ENCODE measurements at regions not wholly inside any gene's neighbourhood (a gene's known extent, or its start where the extent isn't known, plus 50 kb on each side); places are given as distances from the start of the nearest gene placed in this dataset.

DNA sequence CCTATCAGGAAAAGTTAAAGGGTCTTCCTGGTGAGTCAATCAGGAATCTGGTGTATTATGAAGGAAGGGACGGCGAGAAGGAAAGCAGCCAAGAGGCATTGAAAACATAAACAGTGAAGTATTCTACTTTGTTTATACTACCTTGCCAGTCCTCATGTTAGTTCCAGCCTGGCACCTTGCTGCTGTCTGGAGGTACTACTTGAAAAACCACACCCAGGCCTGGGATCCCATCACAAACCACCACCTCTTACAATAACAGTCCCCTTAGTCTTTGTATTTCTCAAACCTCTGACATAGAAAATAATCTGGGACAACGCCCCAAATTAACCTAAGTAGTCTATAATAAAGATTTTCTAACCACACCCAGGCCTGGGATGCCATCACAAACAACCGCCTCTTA is 676.7 kb upstream of the SOX9 start:
- TF ChIP-seq GABPA (IDR thresholded peaks at IDR 0.05; ENCODE audit: low read depth) (no peak), POLR2AphosphoS5 (IDR thresholded peaks at IDR 0.05; ENCODE audit: low read depth) (no peak), SPI1 (IDR thresholded peaks at IDR 0.05; ENCODE audit: borderline replicate concordance, low read depth) (no peak)
- TF ChIP-seq, protein P1, sequence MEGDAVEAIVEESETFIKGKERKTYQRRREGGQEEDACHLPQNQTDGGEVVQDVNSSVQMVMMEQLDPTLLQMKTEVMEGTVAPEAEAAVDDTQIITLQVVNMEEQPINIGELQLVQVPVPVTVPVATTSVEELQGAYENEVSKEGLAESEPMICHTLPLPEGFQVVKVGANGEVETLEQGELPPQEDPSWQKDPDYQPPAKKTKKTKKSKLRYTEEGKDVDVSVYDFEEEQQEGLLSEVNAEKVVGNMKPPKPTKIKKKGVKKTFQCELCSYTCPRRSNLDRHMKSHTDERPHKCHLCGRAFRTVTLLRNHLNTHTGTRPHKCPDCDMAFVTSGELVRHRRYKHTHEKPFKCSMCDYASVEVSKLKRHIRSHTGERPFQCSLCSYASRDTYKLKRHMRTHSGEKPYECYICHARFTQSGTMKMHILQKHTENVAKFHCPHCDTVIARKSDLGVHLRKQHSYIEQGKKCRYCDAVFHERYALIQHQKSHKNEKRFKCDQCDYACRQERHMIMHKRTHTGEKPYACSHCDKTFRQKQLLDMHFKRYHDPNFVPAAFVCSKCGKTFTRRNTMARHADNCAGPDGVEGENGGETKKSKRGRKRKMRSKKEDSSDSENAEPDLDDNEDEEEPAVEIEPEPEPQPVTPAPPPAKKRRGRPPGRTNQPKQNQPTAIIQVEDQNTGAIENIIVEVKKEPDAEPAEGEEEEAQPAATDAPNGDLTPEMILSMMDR (IDR thresholded peaks at IDR 0.05; ENCODE audit: insufficient read depth, low read length) = no peak
- TF ChIP-seq, protein P2, sequence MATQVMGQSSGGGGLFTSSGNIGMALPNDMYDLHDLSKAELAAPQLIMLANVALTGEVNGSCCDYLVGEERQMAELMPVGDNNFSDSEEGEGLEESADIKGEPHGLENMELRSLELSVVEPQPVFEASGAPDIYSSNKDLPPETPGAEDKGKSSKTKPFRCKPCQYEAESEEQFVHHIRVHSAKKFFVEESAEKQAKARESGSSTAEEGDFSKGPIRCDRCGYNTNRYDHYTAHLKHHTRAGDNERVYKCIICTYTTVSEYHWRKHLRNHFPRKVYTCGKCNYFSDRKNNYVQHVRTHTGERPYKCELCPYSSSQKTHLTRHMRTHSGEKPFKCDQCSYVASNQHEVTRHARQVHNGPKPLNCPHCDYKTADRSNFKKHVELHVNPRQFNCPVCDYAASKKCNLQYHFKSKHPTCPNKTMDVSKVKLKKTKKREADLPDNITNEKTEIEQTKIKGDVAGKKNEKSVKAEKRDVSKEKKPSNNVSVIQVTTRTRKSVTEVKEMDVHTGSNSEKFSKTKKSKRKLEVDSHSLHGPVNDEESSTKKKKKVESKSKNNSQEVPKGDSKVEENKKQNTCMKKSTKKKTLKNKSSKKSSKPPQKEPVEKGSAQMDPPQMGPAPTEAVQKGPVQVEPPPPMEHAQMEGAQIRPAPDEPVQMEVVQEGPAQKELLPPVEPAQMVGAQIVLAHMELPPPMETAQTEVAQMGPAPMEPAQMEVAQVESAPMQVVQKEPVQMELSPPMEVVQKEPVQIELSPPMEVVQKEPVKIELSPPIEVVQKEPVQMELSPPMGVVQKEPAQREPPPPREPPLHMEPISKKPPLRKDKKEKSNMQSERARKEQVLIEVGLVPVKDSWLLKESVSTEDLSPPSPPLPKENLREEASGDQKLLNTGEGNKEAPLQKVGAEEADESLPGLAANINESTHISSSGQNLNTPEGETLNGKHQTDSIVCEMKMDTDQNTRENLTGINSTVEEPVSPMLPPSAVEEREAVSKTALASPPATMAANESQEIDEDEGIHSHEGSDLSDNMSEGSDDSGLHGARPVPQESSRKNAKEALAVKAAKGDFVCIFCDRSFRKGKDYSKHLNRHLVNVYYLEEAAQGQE (IDR thresholded peaks at IDR 0.05; ENCODE audit: insufficient replicate concordance, low read depth) = no peak

Data from HL-60 (cell line).